H1 (cell line): ENCODE measurements at regions not wholly inside any gene's neighbourhood (a gene's known extent, or its start where the extent isn't known, plus 50 kb on each side); places are given as distances from the start of the nearest gene placed in this dataset.

Experiments
- CTCF ChIA-PET: fragments of 300-600 bp; sonication (Branson Sonifier 250); formaldehyde crosslinking; loops from one replicate; lab custom pipeline; 2021; ENCODE audit not compliant: partially characterized antibody; lab: Charles Lee
- POLR2A ChIA-PET: fragments of 300-600 bp; sonication (Branson Sonifier 250); formaldehyde crosslinking; loops from one replicate; lab custom pipeline; 2021; ENCODE audit warnings: inconsistent platforms; ENCODE audit not compliant: partially characterized antibody; lab: Charles Lee
- DNase-seq, 2 experiments: peaks; one replicate each; pipeline versions ENCODE4 v3.0.0 to v3.0.0-alpha.2; 2010 to 2022; ENCODE audit warnings: low spot score in 2 of 2, low read depth in 1 of 2, mixed read lengths in 1 of 2
- FAIRE-seq: peaks from 2 replicates; lab custom pipeline; 2011; peaks lifted over from hg19 to GRCh38; lab: Jason Lieb, UNC
- H2AFZ ChIP-seq: 2 replicates; pipeline ENCODE4 v1.8.1; 2012; ENCODE audit warnings: low read length, inconsistent platforms
- H2AK5ac ChIP-seq: 2 replicates; pipeline ENCODE4 v1.6.1; 2013; ENCODE audit warnings: low read depth, low read length
- H2BK120ac ChIP-seq: replicated peaks from 2 replicates; pipeline ENCODE3; 2013; ENCODE audit warnings: low read depth, low read length, inconsistent platforms
- H2BK12ac ChIP-seq: 2 replicates; pipeline ENCODE4 v1.6.1; 2013; ENCODE audit warnings: low read depth, low read length
- H2BK15ac ChIP-seq: 2 replicates; pipeline ENCODE4 v1.6.1; 2013; ENCODE audit warnings: low read length
- H2BK20ac ChIP-seq: 2 replicates; pipeline ENCODE4 v1.6.1; 2013; ENCODE audit warnings: low read length
- H2BK5ac ChIP-seq: 2 replicates; pipeline ENCODE4 v1.6.1; 2013; ENCODE audit warnings: low read depth, low read length
- H3K14ac ChIP-seq: 2 replicates; pipeline ENCODE4 v1.6.1; 2013; ENCODE audit warnings: inconsistent platforms; ENCODE audit not compliant: insufficient read length
- H3K18ac ChIP-seq: 2 replicates; pipeline ENCODE4 v1.6.1; 2013; ENCODE audit warnings: low read length; ENCODE audit errors: extremely low read depth
- H3K23ac ChIP-seq: 2 replicates; pipeline ENCODE4 v1.6.1; 2013; ENCODE audit warnings: inconsistent platforms; ENCODE audit not compliant: insufficient read length
- H3K23me2 ChIP-seq: 2 replicates; pipeline ENCODE4 v1.6.1; 2013; ENCODE audit warnings: low read depth, low read length
- H3K27ac ChIP-seq: 2 replicates; pipeline ENCODE4 v1.6.1; 2011; ENCODE audit warnings: low read depth, low read length, inconsistent platforms
- H3K27me3 ChIP-seq, 4 experiments: replicated peaks in 1 of 4; 1 replicate in 1 of 4; 2 replicates in 3 of 4; pipeline versions ENCODE4 v1.6.1 to v1.8.1; 2011 to 2013; ENCODE audit warnings: low read length in 3 of 4, mild to moderate bottlenecking in 3 of 4, inconsistent platforms in 2 of 4, mixed read lengths in 2 of 4, moderate library complexity in 1 of 4; ENCODE audit not compliant: control insufficient read depth in 3 of 4, insufficient read depth in 3 of 4; ENCODE audit errors: extremely low read depth in 1 of 4
- H3K36me3 ChIP-seq, 4 experiments: 2 replicates each; pipeline versions ENCODE4 v1.6.1 to v1.8.1; 2011 to 2013; ENCODE audit warnings: mild to moderate bottlenecking in 4 of 4, low read length in 3 of 4, moderate library complexity in 2 of 4, control low read depth in 1 of 4, inconsistent platforms in 1 of 4; ENCODE audit not compliant: insufficient read depth in 4 of 4, control insufficient read depth in 2 of 4
- H3K4ac ChIP-seq: replicated peaks from 2 replicates; pipeline ENCODE3; 2013; ENCODE audit warnings: low read length, low read depth, mixed read lengths, inconsistent platforms; ENCODE audit not compliant: insufficient read length
- H3K4me1 ChIP-seq, 4 experiments: replicated peaks in 1 of 4; 1 replicate in 1 of 4; 2 replicates in 3 of 4; pipeline versions ENCODE4 v1.6.1 to v1.8.1; 2011 to 2013; ENCODE audit warnings: low read length in 3 of 4, inconsistent platforms in 2 of 4, mixed read lengths in 1 of 4; ENCODE audit not compliant: insufficient read depth in 4 of 4, control insufficient read depth in 3 of 4
- H3K4me2 ChIP-seq, 2 experiments: 2 replicates each; pipeline versions ENCODE4 v1.6.1 to v1.8.1; 2011 to 2013; ENCODE audit warnings: low read depth in 2 of 2, low read length in 2 of 2, control low read depth in 1 of 2, inconsistent platforms in 1 of 2, mild to moderate bottlenecking in 1 of 2; ENCODE audit not compliant: insufficient read depth in 1 of 2
- H3K4me3 ChIP-seq, 4 experiments: fragments of 200-600, 300-600 bp in 1 of 4; sonication (generic), shearing (Covaris generic), sonication (Bioruptor Twin) in 1 of 4; 2 replicates each; pipeline versions ENCODE4 v1.5.1 to v1.8.1; 2011 to 2016; ENCODE audit warnings: low read length in 4 of 4, low read depth in 3 of 4, control low read depth in 2 of 4, inconsistent platforms in 2 of 4, mild to moderate bottlenecking in 2 of 4, mixed read lengths in 1 of 4, moderate library complexity in 1 of 4; ENCODE audit not compliant: insufficient read depth in 2 of 4; ENCODE audit errors: extremely low read depth in 1 of 4
- H3K56ac ChIP-seq: replicated peaks from 2 replicates; pipeline ENCODE3; 2013; ENCODE audit warnings: low read depth, mild to moderate bottlenecking, mixed read lengths, low read length, inconsistent platforms; ENCODE audit not compliant: insufficient read length
- H3K79me1 ChIP-seq: 2 replicates; pipeline ENCODE4 v1.6.1; 2013; ENCODE audit warnings: low read depth, low read length, control low read depth
- H3K79me2 ChIP-seq, 2 experiments: 2 replicates each; pipeline versions ENCODE4 v1.6.1 to v1.8.1; 2012 to 2013; ENCODE audit warnings: low read length in 2 of 2, mild to moderate bottlenecking in 2 of 2, inconsistent platforms in 1 of 2; ENCODE audit not compliant: insufficient read depth in 2 of 2, control insufficient read depth in 1 of 2
- H3K9ac ChIP-seq, 4 experiments: replicated peaks in 1 of 4; 1 replicate in 1 of 4; 2 replicates in 3 of 4; pipeline versions ENCODE4 v1.6.1 to v1.8.1; 2011 to 2013; ENCODE audit warnings: low read depth in 3 of 4, low read length in 3 of 4, control low read depth in 2 of 4, mild to moderate bottlenecking in 2 of 4, moderate library complexity in 2 of 4, inconsistent platforms in 1 of 4; ENCODE audit errors: extremely low read depth in 1 of 4
- H3K9me3 ChIP-seq, 2 experiments: 2 replicates each; pipeline versions ENCODE4 v1.6.1 to v1.8.1; 2012 to 2013; ENCODE audit warnings: mild to moderate bottlenecking in 2 of 2, moderate library complexity in 2 of 2, control low read depth in 1 of 2, inconsistent platforms in 1 of 2, low read depth in 1 of 2, low read length in 1 of 2, mixed read lengths in 1 of 2; ENCODE audit not compliant: insufficient read depth in 2 of 2
- H4K20me1 ChIP-seq, 2 experiments: replicated peaks in 1 of 2; 2 replicates each; pipeline versions ENCODE3 to v1.8.1; 2011 to 2013; ENCODE audit warnings: inconsistent platforms in 2 of 2, low read length in 2 of 2, mild to moderate bottlenecking in 1 of 2; ENCODE audit not compliant: insufficient read depth in 2 of 2, control insufficient read depth in 1 of 2
- H4K5ac ChIP-seq: 2 replicates; pipeline ENCODE4 v1.6.1; 2013; ENCODE audit warnings: low read length, low read depth, mixed read lengths, inconsistent platforms; ENCODE audit not compliant: insufficient read length
- H4K8ac ChIP-seq: 2 replicates; pipeline ENCODE4 v1.8.0; 2013; ENCODE audit warnings: mild to moderate bottlenecking, moderate library complexity, low read length, inconsistent platforms; ENCODE audit not compliant: insufficient read depth; ENCODE audit errors: extremely low read depth
- H4K91ac ChIP-seq: replicated peaks from 2 replicates; pipeline ENCODE3; 2013; ENCODE audit warnings: low read length, mixed read lengths, inconsistent platforms; ENCODE audit not compliant: insufficient read length
- BRCA1 ChIP-seq: IDR thresholded peaks from 2 replicates; pipeline ENCODE4 v1.6.1; 2012; ENCODE audit warnings: low read depth, low read length, improper control_type of control experiment
- CBX5 ChIP-seq: fragments of 300-800, 300-1000 bp; sonication (generic); IDR thresholded peaks from 2 replicates; pipeline ENCODE4 v1.7.1; 2016; ENCODE audit warnings: antibody characterized with exemption, low read length, low read depth
- CTBP2 ChIP-seq: IDR thresholded peaks from 2 replicates; pipeline ENCODE4 v1.7.0; 2011; ENCODE audit warnings: borderline replicate concordance, mild to moderate bottlenecking, moderate library complexity, mixed read lengths, low read length; ENCODE audit not compliant: insufficient read depth, insufficient read length
- EP300 ChIP-seq, 2 experiments: IDR thresholded peaks; 1 replicate in 1 of 2; 2 replicates in 1 of 2; pipeline ENCODE4 v1.6.1; 2011 to 2012; ENCODE audit warnings: low read depth in 2 of 2, low read length in 2 of 2, mild to moderate bottlenecking in 2 of 2, borderline replicate concordance in 1 of 2, inconsistent platforms in 1 of 2, moderate library complexity in 1 of 2
- NANOG ChIP-seq: IDR thresholded peaks from 2 replicates; pipeline ENCODE4 v1.6.1; 2011; ENCODE audit warnings: low read length, low read depth, mild to moderate bottlenecking, inconsistent platforms; ENCODE audit not compliant: insufficient read depth, poor library complexity, severe bottlenecking
- RAD21 ChIP-seq, 2 experiments: IDR thresholded peaks in 1 of 2; conservative IDR thresholded peaks in 1 of 2; 2 replicates each; pipeline ENCODE4 v1.6.1; 2011; ENCODE audit warnings: low read depth in 2 of 2, low read length in 2 of 2, improper control_type of control experiment in 1 of 2, inconsistent platforms in 1 of 2, mild to moderate bottlenecking in 1 of 2, moderate library complexity in 1 of 2
- RFX5 ChIP-seq: IDR thresholded peaks from 2 replicates; pipeline ENCODE4 v1.6.1; 2011; ENCODE audit warnings: low read depth, low read length, improper control_type of control experiment, borderline replicate concordance
- SP1 ChIP-seq: IDR thresholded peaks from 2 replicates; pipeline ENCODE4 v1.6.1; 2011; ENCODE audit warnings: low read depth, low read length
- WGBS, 2 experiments: shearing (Covaris generic) in 1 of 2; methylation state at CpG; one replicate each; pipeline versions ENCODE4 v1.1.6 to v1.1.7; 2013 to 2015; ENCODE audit warnings: low lambda C conversion rate in 2 of 2, mixed read lengths in 2 of 2, inconsistent platforms in 1 of 2, low coverage in 1 of 2, missing lambda C conversion rate in 1 of 2; ENCODE audit not compliant: insufficient replicate concordance in 2 of 2, insufficient coverage in 1 of 2, insufficient read length in 1 of 2; ENCODE audit errors: extremely low coverage in 1 of 2, missing lambda C conversion rate in 1 of 2; 5-methylcytosine and 5-hydroxymethylcytosine counted together
- TF ChIP-seq, protein P1 (sequence below): IDR thresholded peaks from 2 replicates; pipeline ENCODE4 v1.6.1; 2012; ENCODE audit warnings: inconsistent platforms

DNA sequence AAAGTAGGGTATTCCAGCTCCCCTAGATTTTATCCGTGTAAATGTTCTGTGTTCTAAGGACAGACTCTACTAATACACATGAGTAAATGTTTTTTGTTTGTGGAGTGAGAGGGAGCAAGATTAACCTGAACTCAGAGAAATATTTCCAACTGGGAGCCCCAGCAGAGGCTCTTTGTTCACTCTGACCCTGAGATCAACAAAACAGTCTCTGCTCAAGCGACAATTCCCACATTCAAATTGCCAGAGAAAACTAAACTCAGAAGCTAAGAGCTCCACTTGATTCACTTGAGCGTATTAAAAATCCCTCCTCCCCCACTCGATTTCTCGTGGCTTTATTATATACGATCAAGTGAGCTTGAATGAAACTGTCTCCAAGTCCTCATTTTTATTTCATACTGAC is 413.9 kb upstream of the JARID2 start:
- H2BK12ac ChIP-seq: no peak overlapping the region
- H4K20me1 ChIP-seq: no peaks in the 10 kb centered on the region
- H3K56ac ChIP-seq: no peak overlapping the region
- peaks cover 0 to 9% (median 6%) of the 10 kb centered on the region in 4 experiments; a peak in 5 of 7 replicates for H3K4me1 ChIP-seq
- H3K9ac ChIP-seq: no peak overlapping the region
- no peak overlapping the region for H3K18ac ChIP-seq
- POLR2A ChIA-PET: no interaction called here
- peaks cover 0 to 2% (median 0%) of the 10 kb centered on the region in 4 experiments; a peak in 1 of 7 replicates for H3K27me3 ChIP-seq
- no peaks in the 10 kb centered on the region for H3K36me3 ChIP-seq
- H3K4ac ChIP-seq: no peak overlapping the region
- no peak overlapping the region for H2AK5ac ChIP-seq
- no peaks in the 10 kb centered on the region for H3K79me2 ChIP-seq
- H3K4me3 ChIP-seq: no peak overlapping the region
- no peak overlapping the region for H4K5ac ChIP-seq
- no peaks in the 10 kb centered on the region for H3K9me3 ChIP-seq
- H4K8ac ChIP-seq: no peak overlapping the region
- H3K14ac ChIP-seq: no peak overlapping the region
- DNase-seq (no peak), FAIRE-seq (no peak)
- no peaks in the 10 kb centered on the region for H3K79me1 ChIP-seq
- no peak overlapping the region for H3K23ac ChIP-seq
- no peak overlapping the region for H2AFZ ChIP-seq
- H3K4me2 ChIP-seq: no peak overlapping the region; a peak in 1 of 4 replicates
- no peak overlapping the region for H2BK15ac ChIP-seq
- no peak for TF ChIP-seq CBX5
- no peak for TF ChIP-seq SP1
- TF ChIP-seq, protein P1, sequence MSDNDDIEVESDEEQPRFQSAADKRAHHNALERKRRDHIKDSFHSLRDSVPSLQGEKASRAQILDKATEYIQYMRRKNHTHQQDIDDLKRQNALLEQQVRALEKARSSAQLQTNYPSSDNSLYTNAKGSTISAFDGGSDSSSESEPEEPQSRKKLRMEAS: no peak
- TF ChIP-seq RAD21 (IDR thresholded peaks at IDR 0.05 in 1 of 2, conservative IDR thresholded peaks at IDR 0.05 in 1 of 2; ENCODE audit: low read depth in 2 of 2, low read length in 2 of 2): no peak
- no peak for TF ChIP-seq BRCA1
- no peak for TF ChIP-seq NANOG
- TF ChIP-seq RFX5: no peak
- TF ChIP-seq EP300 (IDR thresholded peaks at IDR 0.05; ENCODE audit: borderline replicate concordance in 1 of 2, low read depth in 2 of 2, low read length in 2 of 2): no peak
- no peak for TF ChIP-seq CTBP2
- H4K91ac ChIP-seq: no peak overlapping the region
- CTCF ChIA-PET: interaction anchor here (0.6 to 1.2 kb wide), 4 partner anchors 8 to 202 kb away, joined by 3 to 4 read pairs (median 3); no protein-coding TSS in a partner anchor
- no peak overlapping the region for H2BK5ac ChIP-seq
- H2BK120ac ChIP-seq: no peak overlapping the region
- H3K27ac ChIP-seq: no peak overlapping the region
- H3K23me2 ChIP-seq: no peaks in the 10 kb centered on the region
- H2BK20ac ChIP-seq: no peak overlapping the region
- 64% methylated on average over 6 of the region's 6 CpGs; no CpG with 5 or more reads in 1 of the 2 experiments for WGBS, 2 experiments
